SK-N-SH treated with all-trans-retinoic acid at 6 μM for 48 hours (cell line): ENCODE measurements at regions not wholly inside any gene's neighbourhood (a gene's known extent, or its start where the extent isn't known, plus 50 kb on each side); places are given as distances from the start of the nearest gene placed in this dataset.

Source experiments
- ATAC-seq: fragments of 200-7000 bp; cut with Tn5 transposase; 3 replicates; pipeline ENCODE4 v1.9.1; 2020; ENCODE audit warnings: mild to moderate bottlenecking, moderate library complexity
- ARNTL ChIP-seq: fragments of 450-650 bp; formaldehyde crosslinking; IDR thresholded peaks from 2 replicates; pipeline ENCODE4 v1.5.0; 2020; ENCODE audit warnings: low read depth, mild to moderate bottlenecking, moderate library complexity, borderline replicate concordance
- BACH2 ChIP-seq: fragments of 250-450 bp; sonication (Bioruptor Pico); IDR thresholded peaks from 2 replicates; pipeline ENCODE4 v1.9.0; 2021; ENCODE audit warnings: mild to moderate bottlenecking, borderline replicate concordance
- CREB5 ChIP-seq: fragments of 250-450 bp; sonication (Bioruptor Pico); IDR thresholded peaks from 2 replicates; pipeline ENCODE4 v1.5.1; 2020; ENCODE audit warnings: low read depth, mild to moderate bottlenecking, moderate library complexity
- CSDC2 ChIP-seq: fragments of 250-450 bp; sonication (Bioruptor Pico); IDR thresholded peaks from 2 replicates; pipeline ENCODE4 v1.5.0; 2020; ENCODE audit warnings: mild to moderate bottlenecking, moderate library complexity
- CSRNP3 ChIP-seq: fragments of 250-450 bp; sonication (Bioruptor Pico); IDR thresholded peaks from 2 replicates; pipeline ENCODE4 v1.5.1; 2021; ENCODE audit warnings: mild to moderate bottlenecking, moderate library complexity
- ESRRG ChIP-seq: fragments of 250-450 bp; sonication (Bioruptor Pico); IDR thresholded peaks from 2 replicates; pipeline ENCODE4 v1.6.1; 2021; ENCODE audit warnings: mild to moderate bottlenecking
- GLIS3 ChIP-seq: fragments of 250-450 bp; sonication (Bioruptor Pico); IDR thresholded peaks from 2 replicates; pipeline ENCODE4 v1.5.0; 2020; ENCODE audit warnings: mild to moderate bottlenecking, moderate library complexity
- ISL1 ChIP-seq: fragments of 250-450 bp; sonication (Bioruptor Pico); IDR thresholded peaks from 2 replicates; pipeline ENCODE4 v2.1.2; 2022; ENCODE audit warnings: mild to moderate bottlenecking, moderate library complexity
- OSR1 ChIP-seq: fragments of 250-450 bp; sonication (Bioruptor Pico); IDR thresholded peaks from 2 replicates; pipeline ENCODE4 v1.8.0; 2022; ENCODE audit warnings: moderate library complexity, mild to moderate bottlenecking, inconsistent platforms
- PATZ1 ChIP-seq: fragments of 250-450 bp; sonication (Bioruptor Pico); IDR thresholded peaks from 2 replicates; pipeline ENCODE4 v1.8.0; 2020; ENCODE audit warnings: mild to moderate bottlenecking, moderate library complexity, borderline replicate concordance
- POU6F1 ChIP-seq: fragments of 250-450 bp; sonication (Bioruptor Pico); IDR thresholded peaks from 2 replicates; pipeline ENCODE4 v1.8.0; 2021; ENCODE audit warnings: low read depth, mild to moderate bottlenecking, moderate library complexity, borderline replicate concordance
- PPARA ChIP-seq: fragments of 250-450 bp; sonication (Bioruptor Pico); IDR thresholded peaks from 2 replicates; pipeline ENCODE4 v1.5.0; 2020; ENCODE audit warnings: mild to moderate bottlenecking, borderline replicate concordance
- RARB ChIP-seq: fragments of 250-450 bp; sonication (Bioruptor Pico); IDR thresholded peaks from 2 replicates; pipeline ENCODE4 v1.8.0; 2021; ENCODE audit warnings: mild to moderate bottlenecking, moderate library complexity
- SNAI2 ChIP-seq: fragments of 250-450 bp; sonication (Bioruptor Pico); IDR thresholded peaks from 2 replicates; pipeline ENCODE4 v1.5.0; 2020; ENCODE audit warnings: mild to moderate bottlenecking, moderate library complexity
- TCF4 ChIP-seq: fragments of 250-450 bp; sonication (Bioruptor Pico); IDR thresholded peaks from 2 replicates; pipeline ENCODE4 v1.8.0; 2021; ENCODE audit warnings: mild to moderate bottlenecking, moderate library complexity, borderline replicate concordance
- TOX ChIP-seq: fragments of 250-450 bp; sonication (Bioruptor Pico); IDR thresholded peaks from 2 replicates; pipeline ENCODE4 v1.8.0; 2021; ENCODE audit warnings: mild to moderate bottlenecking, moderate library complexity, borderline replicate concordance
- TSHZ2 ChIP-seq: fragments of 250-450 bp; sonication (Bioruptor Pico); IDR thresholded peaks from 2 replicates; pipeline ENCODE4 v1.5.0; 2020; ENCODE audit warnings: mild to moderate bottlenecking, moderate library complexity
- ZC3H10 ChIP-seq: fragments of 250-450 bp; sonication (Bioruptor Pico); IDR thresholded peaks from 2 replicates; pipeline ENCODE4 v1.5.1; 2021; ENCODE audit warnings: mild to moderate bottlenecking, moderate library complexity
- ZFP3 ChIP-seq: fragments of 250-450 bp; sonication (Bioruptor Pico); IDR thresholded peaks from 2 replicates; pipeline ENCODE4 v1.5.0; 2020; ENCODE audit warnings: mild to moderate bottlenecking, moderate library complexity
- ZFP30 ChIP-seq: fragments of 450-650 bp; formaldehyde crosslinking; IDR thresholded peaks from 2 replicates; pipeline ENCODE4 v1.5.0; 2022; ENCODE audit warnings: mild to moderate bottlenecking, moderate library complexity
- ZNF565 ChIP-seq: fragments of 450-650 bp; formaldehyde crosslinking; conservative IDR thresholded peaks from 2 replicates; pipeline ENCODE4 v1.5.0; 2020; ENCODE audit warnings: low read depth, mild to moderate bottlenecking, moderate library complexity
- ZNF70 ChIP-seq: fragments of 450-650 bp; formaldehyde crosslinking; IDR thresholded peaks from 2 replicates; pipeline ENCODE4 v1.5.0; 2020; ENCODE audit warnings: mild to moderate bottlenecking, moderate library complexity
- ZNF8 ChIP-seq: fragments of 450-650 bp; formaldehyde crosslinking; IDR thresholded peaks from 2 replicates; pipeline ENCODE4 v1.5.0; 2020; ENCODE audit warnings: mild to moderate bottlenecking, moderate library complexity

- no peak for ATAC-seq
- TF ChIP-seq ISL1 (CRISPR knock-in tag) (no peak), CSDC2 (CRISPR knock-in tag) (no peak), CREB5 (no peak), POU6F1 (CRISPR knock-in tag) (no peak), ZNF70 (CRISPR knock-in tag) (no peak), ARNTL (CRISPR knock-in tag) (no peak), SNAI2 (CRISPR knock-in tag) (no peak), TCF4 (CRISPR knock-in tag) (no peak), PATZ1 (CRISPR knock-in tag) (no peak), ZNF8 (CRISPR knock-in tag) (no peak), GLIS3 (no peak), CSRNP3 (CRISPR knock-in tag) (no peak), PPARA (CRISPR knock-in tag) (no peak), TOX (no peak), ZC3H10 (no peak), ZFP3 (CRISPR knock-in tag) (no peak), OSR1 (CRISPR knock-in tag) (no peak), ZFP30 (no peak), TSHZ2 (CRISPR knock-in tag) (no peak)
Observed at GRCh38 chr11:130585545-130585944, 137.1 kb downstream of the ADAMTS15 start.

GRCh38 chr11:130587658-130588057 lies 139.2 kb downstream of the ADAMTS15 start:
- ATAC-seq = no peak
- TF ChIP-seq PPARA (CRISPR knock-in tag) = no peak
- no peak for TF ChIP-seq ZFP30
- no peak for TF ChIP-seq SNAI2 (CRISPR knock-in tag)
- TF ChIP-seq RARB = no peak
- TF ChIP-seq CREB5 = no peak
- no peak for TF ChIP-seq TCF4 (CRISPR knock-in tag)
- no peak for TF ChIP-seq BACH2
- TF ChIP-seq PATZ1 (CRISPR knock-in tag) = no peak
- no peak for TF ChIP-seq ZC3H10
- TF ChIP-seq ZNF565 (CRISPR knock-in tag) = no peak
- TF ChIP-seq ESRRG (CRISPR knock-in tag) = no peak
- TF ChIP-seq ZNF8 (CRISPR knock-in tag) = no peak
- no peak for TF ChIP-seq TOX
- no peak for TF ChIP-seq ISL1 (CRISPR knock-in tag)
- TF ChIP-seq CSDC2 (CRISPR knock-in tag) = no peak
- no peak for TF ChIP-seq GLIS3
- TF ChIP-seq POU6F1 (CRISPR knock-in tag) = no peak
